Activated naive CD8-positive, alpha-beta T cell treated with anti-CD3 and anti-CD28 coated beads, Interleukin-2, amount 50 U/mL, for 24 hours (primary cell): ENCODE measurements at regions not wholly inside any gene's neighbourhood (a gene's known extent, or its start where the extent isn't known, plus 50 kb on each side); places are given as distances from the start of the nearest gene placed in this dataset.

Experiments
- ATAC-seq: fragments of 150-1000 bp; cut with Tn5 transposase; one replicate; pipeline ENCODE4 v1.10.0; 2021
- DNase-seq: peaks from one replicate; pipeline ENCODE4 v3.0.0; 2021
- H3K27ac Mint-ChIP-seq: one replicate; pipeline ENCODE4 v1.8.0; 2021; ENCODE audit warnings: mild to moderate bottlenecking, mixed read lengths
- H3K27me3 Mint-ChIP-seq: one replicate; pipeline ENCODE4 v1.8.0; 2021; ENCODE audit warnings: mixed read lengths
- H3K36me3 Mint-ChIP-seq: one replicate; pipeline ENCODE4 v1.8.0; 2021; ENCODE audit warnings: low read depth, mixed read lengths
- H3K4me1 Mint-ChIP-seq: one replicate; pipeline ENCODE4 v1.8.0; 2021; ENCODE audit warnings: mixed read lengths
- H3K4me3 Mint-ChIP-seq: one replicate; pipeline ENCODE4 v1.8.0; 2021; ENCODE audit warnings: mild to moderate bottlenecking, moderate library complexity, mixed read lengths
- H3K9me3 Mint-ChIP-seq: one replicate; pipeline ENCODE4 v1.8.0; 2021; ENCODE audit warnings: mixed read lengths

GRCh38 chr1:232562855-232563510 lies 67.0 kb downstream of the SIPA1L2 start:
- H3K4me1 Mint-ChIP-seq, result peaks cover 4% of the 10 kb centered on the region
- no peak overlapping the region for H3K27ac Mint-ChIP-seq
- no peaks in the 10 kb centered on the region for H3K27me3 Mint-ChIP-seq
- no peak for ATAC-seq
- no peaks in the 10 kb centered on the region for H3K9me3 Mint-ChIP-seq
- no peak overlapping the region for H3K4me3 Mint-ChIP-seq
- no peak for DNase-seq
- no peaks in the 10 kb centered on the region for H3K36me3 Mint-ChIP-seq

DNA sequence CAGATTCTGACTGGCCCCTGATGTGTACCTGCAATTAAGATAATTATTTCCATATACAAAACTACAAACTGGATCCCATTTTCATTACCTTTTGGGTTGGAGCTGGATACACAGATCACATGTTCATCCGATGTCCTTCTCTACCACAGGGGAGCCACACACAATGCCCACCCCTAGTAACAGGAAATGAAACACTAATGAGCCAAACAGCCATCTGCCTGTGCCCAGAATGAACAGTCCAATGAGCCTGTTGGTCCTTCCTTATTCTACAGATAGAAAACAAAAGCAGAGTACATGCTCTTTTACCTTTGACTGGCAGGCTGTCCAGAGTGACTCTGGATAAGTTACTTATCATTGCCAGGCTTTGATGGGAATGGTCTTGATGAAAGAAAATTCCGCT lies 68.6 kb downstream of the SIPA1L2 start:
- no peaks in the 10 kb centered on the region for H3K36me3 Mint-ChIP-seq
- no peak overlapping the region for H3K4me3 Mint-ChIP-seq
- H3K27me3 Mint-ChIP-seq, result no peaks in the 10 kb centered on the region
- no peak for ATAC-seq
- no peak for DNase-seq
- H3K9me3 Mint-ChIP-seq, result no peaks in the 10 kb centered on the region
- H3K27ac Mint-ChIP-seq, result no peak overlapping the region
- peaks cover 4% of the 10 kb centered on the region for H3K4me1 Mint-ChIP-seq

DNA sequence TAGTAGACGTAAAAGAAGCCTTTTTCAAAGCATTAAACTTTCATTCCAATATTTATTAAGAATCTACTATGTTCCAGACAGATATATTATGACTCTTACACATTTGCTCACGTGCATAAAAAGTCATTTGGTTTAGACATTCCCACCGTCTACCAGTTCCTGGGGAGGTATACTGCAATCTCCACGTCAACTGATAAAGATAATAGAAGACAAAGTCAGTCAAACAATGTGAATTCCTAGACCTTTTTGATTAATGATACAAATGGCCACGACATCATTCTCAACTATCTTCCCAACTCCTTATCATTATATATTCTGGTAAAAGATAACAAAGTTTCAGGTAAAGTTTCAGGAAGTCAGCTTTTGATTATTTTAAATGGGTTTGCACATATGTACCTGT lies 69.0 kb downstream of the SIPA1L2 start:
- H3K36me3 Mint-ChIP-seq, result no peaks in the 10 kb centered on the region
- no peak for ATAC-seq
- no peaks in the 10 kb centered on the region for H3K9me3 Mint-ChIP-seq
- no peak overlapping the region for H3K27ac Mint-ChIP-seq
- H3K27me3 Mint-ChIP-seq, result no peaks in the 10 kb centered on the region
- DNase-seq, result no peak
- H3K4me1 Mint-ChIP-seq, result peaks cover 4% of the 10 kb centered on the region
- H3K4me3 Mint-ChIP-seq, result no peak overlapping the region

- Mint-ChIP-seq H3K4me1 (peaks cover 4% of the 10 kb centered on the region), H3K9me3 (no peaks in the 10 kb centered on the region), H3K27me3 (no peaks in the 10 kb centered on the region), H3K36me3 (no peaks in the 10 kb centered on the region), H3K27ac (no peak overlapping the region), H3K4me3 (no peak overlapping the region)
- ATAC-seq, result no peak
- no peak for DNase-seq
These were observed 71.0 kb downstream of the SIPA1L2 start for GRCh38 chr1:232558954-232559353.

DNA sequence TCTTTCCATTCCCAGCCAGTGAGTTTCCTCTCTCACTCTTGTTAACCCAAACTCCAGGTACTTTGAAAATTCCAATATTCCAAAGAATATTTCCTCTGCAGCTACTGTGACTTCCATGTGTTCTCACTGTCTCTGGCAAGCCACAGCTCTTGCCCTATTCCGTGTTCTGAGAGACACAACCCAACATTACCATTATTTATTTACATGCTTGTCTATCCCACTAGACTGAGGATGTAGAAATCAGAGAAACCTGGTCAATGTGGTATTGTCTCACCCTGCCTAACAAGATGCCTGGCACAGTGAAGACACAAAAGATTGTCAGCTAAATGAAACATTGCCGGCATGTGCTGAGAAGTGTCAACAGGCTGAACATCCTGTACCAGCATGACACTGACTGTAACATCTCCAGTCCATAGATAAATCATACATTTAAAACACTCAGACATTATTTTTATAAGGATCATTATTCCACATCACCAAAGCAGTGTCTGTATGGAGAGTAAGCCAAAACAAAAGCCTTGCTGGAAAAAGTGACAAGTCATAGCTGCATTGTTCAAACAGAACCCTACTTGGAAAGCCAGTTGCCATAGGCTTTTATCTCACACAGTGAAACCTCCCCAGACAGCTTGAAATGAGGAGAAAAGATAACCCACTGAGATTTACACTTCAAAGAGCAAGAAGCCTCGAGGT lies 72.3 kb downstream of the SIPA1L2 start:
- ATAC-seq, result peak; percentile 28
- Mint-ChIP-seq H3K4me3 (no peak overlapping the region), H3K27ac (no peak overlapping the region)

DNA sequence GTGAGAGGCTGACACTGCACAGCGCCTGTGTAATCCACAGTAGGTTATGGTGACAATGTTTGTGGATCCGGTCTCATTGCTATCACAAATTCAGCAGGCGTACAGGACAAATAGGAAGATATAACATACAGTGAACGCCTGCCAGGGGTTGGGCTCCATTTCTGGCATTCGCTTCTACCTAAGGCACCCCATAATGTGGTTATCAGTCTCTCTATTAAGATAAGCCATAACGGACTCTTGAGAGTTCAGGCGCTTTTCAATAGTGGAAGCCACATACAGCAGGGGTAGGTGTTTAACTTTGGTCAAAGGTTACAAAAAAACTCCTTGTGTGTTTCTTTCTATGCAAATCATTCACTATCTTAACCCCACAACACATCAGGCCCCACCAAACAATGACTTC lies 72.8 kb downstream of the SIPA1L2 start:
- DNase-seq (no peak), ATAC-seq (no peak)
- Mint-ChIP-seq H3K4me1 (peaks cover 4% of the 10 kb centered on the region), H3K27ac (no peak overlapping the region), H3K9me3 (no peaks in the 10 kb centered on the region), H3K27me3 (no peaks in the 10 kb centered on the region), H3K4me3 (no peak overlapping the region), H3K36me3 (no peaks in the 10 kb centered on the region)

More for the DNA sequence above, 72.3 kb downstream of the SIPA1L2 start:
- peaks cover 4% of the 10 kb centered on the region for H3K4me1 Mint-ChIP-seq
- H3K9me3 Mint-ChIP-seq, result no peaks in the 10 kb centered on the region
- no peak for DNase-seq
- no peaks in the 10 kb centered on the region for H3K27me3 Mint-ChIP-seq
- no peaks in the 10 kb centered on the region for H3K36me3 Mint-ChIP-seq

DNA sequence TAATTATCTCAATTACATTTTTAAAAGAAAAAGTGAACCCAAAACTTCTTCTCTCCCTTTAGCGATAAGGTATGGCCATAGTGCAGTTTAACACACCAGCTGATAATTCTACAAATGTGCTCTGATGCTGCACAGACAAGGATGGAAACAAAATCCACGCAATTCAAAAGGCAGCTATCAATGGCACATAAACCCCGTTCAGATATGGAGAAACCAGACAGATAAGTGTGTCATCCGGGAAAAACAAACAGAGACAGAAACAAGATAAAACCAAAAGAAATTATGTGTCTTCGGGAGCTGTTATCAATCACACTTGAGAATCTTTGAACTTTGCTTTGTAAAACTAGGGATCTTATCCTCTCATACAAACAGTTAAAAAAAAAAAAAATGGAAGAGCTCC lies 73.6 kb downstream of the SIPA1L2 start:
- DNase-seq (no peak), ATAC-seq (no peak)
- Mint-ChIP-seq H3K36me3 (no peaks in the 10 kb centered on the region), H3K4me3 (no peak overlapping the region), H3K27ac (no peak overlapping the region), H3K4me1 (peaks cover 4% of the 10 kb centered on the region), H3K9me3 (no peaks in the 10 kb centered on the region), H3K27me3 (no peaks in the 10 kb centered on the region)

- no peak for DNase-seq
- no peaks in the 10 kb centered on the region for H3K27me3 Mint-ChIP-seq
- H3K27ac Mint-ChIP-seq, result no peak overlapping the region
- no peak for ATAC-seq
- H3K9me3 Mint-ChIP-seq, result no peaks in the 10 kb centered on the region
- peaks cover 4% of the 10 kb centered on the region for H3K4me1 Mint-ChIP-seq
- H3K4me3 Mint-ChIP-seq, result no peak overlapping the region
- no peaks in the 10 kb centered on the region for H3K36me3 Mint-ChIP-seq
These were observed 74.3 kb downstream of the SIPA1L2 start for GRCh38 chr1:232555494-232556210.

GRCh38 chr1:232554409-232554808 lies 75.5 kb downstream of the SIPA1L2 start:
- Mint-ChIP-seq H3K27ac (no peak overlapping the region), H3K36me3 (no peaks in the 10 kb centered on the region), H3K27me3 (no peaks in the 10 kb centered on the region), H3K9me3 (no peaks in the 10 kb centered on the region), H3K4me3 (no peak overlapping the region), H3K4me1 (peaks cover 4% of the 10 kb centered on the region)
- DNase-seq, result no peak
- no peak for ATAC-seq

- no peak overlapping the region for H3K4me3 Mint-ChIP-seq
- H3K36me3 Mint-ChIP-seq, result no peaks in the 10 kb centered on the region
- DNase-seq (no peak), ATAC-seq (no peak)
- no peaks in the 10 kb centered on the region for H3K9me3 Mint-ChIP-seq
- no peaks in the 10 kb centered on the region for H3K27me3 Mint-ChIP-seq
- H3K4me1 Mint-ChIP-seq, result peaks cover 3% of the 10 kb centered on the region
- H3K27ac Mint-ChIP-seq, result no peak overlapping the region
These were observed 76.1 kb downstream of the SIPA1L2 start for GRCh38 chr1:232553809-232554208.

DNA sequence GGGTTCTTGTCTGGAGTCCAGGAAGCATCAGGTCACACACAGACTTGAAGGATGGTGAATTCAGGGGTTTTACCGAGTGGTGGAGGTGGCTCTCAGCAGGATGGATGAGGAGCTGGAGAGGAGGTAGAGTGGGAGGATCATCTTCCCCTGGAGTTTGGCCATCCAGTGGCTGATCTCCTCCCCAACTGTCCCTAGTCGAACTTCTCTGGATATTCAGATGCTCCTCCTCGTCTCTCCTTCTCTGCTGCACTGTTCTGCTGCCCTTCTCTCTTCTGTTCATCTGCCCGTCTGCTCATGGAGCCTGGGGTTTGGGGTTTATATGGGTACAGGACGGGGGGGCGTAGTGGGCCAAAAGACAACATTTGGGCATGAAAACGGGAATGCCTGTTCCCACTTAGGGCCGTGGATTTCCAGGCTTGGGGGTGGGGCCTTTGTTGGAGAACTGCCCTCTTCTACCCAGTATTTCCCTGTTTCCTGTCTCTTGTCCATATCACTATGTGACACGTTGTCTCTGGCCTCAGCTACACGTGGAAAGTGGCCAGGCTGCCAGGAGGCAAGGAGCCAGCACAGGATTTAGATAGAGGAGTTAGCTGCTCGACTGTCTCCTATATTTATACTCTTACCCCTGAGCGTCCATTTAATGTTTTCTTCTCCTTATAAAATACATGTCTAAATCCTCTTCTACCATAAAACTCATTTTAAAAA lies 76.7 kb downstream of the SIPA1L2 start:
- Mint-ChIP-seq H3K27ac (no peak overlapping the region), H3K27me3 (no peaks in the 10 kb centered on the region), H3K9me3 (no peaks in the 10 kb centered on the region), H3K4me3 (no peak overlapping the region), H3K4me1 (no peaks in the 10 kb centered on the region), H3K36me3 (no peaks in the 10 kb centered on the region)
- ATAC-seq (no peak), DNase-seq (no peak)

DNA sequence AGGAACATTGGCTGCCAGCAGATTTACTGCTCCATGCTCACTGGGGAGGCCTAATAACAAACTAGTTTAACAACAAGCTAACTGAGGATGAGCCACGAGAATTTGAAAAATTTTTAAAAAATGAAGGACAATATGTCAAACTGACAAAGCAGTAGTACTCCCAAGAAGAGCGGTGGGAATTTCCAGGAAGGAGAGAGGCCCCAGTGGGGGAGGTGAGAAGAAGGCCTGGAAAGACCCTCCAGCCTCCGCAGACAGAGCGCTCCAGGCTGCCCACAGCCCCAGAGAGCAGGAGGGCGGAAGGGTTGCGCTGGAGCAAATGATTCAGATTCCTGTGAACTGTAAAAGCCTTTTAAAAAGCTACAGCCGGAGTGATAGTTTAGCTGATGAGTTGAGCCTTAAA lies 78.5 kb downstream of the SIPA1L2 start:
- no peaks in the 10 kb centered on the region for H3K36me3 Mint-ChIP-seq
- peaks cover 3% of the 10 kb centered on the region for H3K27me3 Mint-ChIP-seq
- H3K27ac Mint-ChIP-seq, result no peak overlapping the region
- H3K9me3 Mint-ChIP-seq, result no peaks in the 10 kb centered on the region
- DNase-seq (no peak), ATAC-seq (no peak)
- no peak overlapping the region for H3K4me3 Mint-ChIP-seq
- no peaks in the 10 kb centered on the region for H3K4me1 Mint-ChIP-seq

- no peaks in the 10 kb centered on the region for H3K4me1 Mint-ChIP-seq
- H3K9me3 Mint-ChIP-seq, result no peaks in the 10 kb centered on the region
- no peak overlapping the region for H3K4me3 Mint-ChIP-seq
- H3K36me3 Mint-ChIP-seq, result no peaks in the 10 kb centered on the region
- ATAC-seq (no peak), DNase-seq (no peak)
- peaks cover 3% of the 10 kb centered on the region for H3K27me3 Mint-ChIP-seq
- H3K27ac Mint-ChIP-seq, result no peak overlapping the region
These were observed 79.9 kb downstream of the SIPA1L2 start for GRCh38 chr1:232550007-232550406.

- DNase-seq (no peak), ATAC-seq (no peak)
- Mint-ChIP-seq H3K4me1 (no peaks in the 10 kb centered on the region), H3K27me3 (peaks cover 3% of the 10 kb centered on the region), H3K4me3 (no peak overlapping the region), H3K36me3 (no peaks in the 10 kb centered on the region), H3K9me3 (no peaks in the 10 kb centered on the region), H3K27ac (no peak overlapping the region)
These were observed 81.2 kb downstream of the SIPA1L2 start for GRCh38 chr1:232548691-232549090.
